ENCODE measurements at regions not wholly inside any gene's neighbourhood (a gene's known extent, or its start where the extent isn't known, plus 50 kb on each side); places are given as distances from the start of the nearest gene placed in this dataset.

DNA sequence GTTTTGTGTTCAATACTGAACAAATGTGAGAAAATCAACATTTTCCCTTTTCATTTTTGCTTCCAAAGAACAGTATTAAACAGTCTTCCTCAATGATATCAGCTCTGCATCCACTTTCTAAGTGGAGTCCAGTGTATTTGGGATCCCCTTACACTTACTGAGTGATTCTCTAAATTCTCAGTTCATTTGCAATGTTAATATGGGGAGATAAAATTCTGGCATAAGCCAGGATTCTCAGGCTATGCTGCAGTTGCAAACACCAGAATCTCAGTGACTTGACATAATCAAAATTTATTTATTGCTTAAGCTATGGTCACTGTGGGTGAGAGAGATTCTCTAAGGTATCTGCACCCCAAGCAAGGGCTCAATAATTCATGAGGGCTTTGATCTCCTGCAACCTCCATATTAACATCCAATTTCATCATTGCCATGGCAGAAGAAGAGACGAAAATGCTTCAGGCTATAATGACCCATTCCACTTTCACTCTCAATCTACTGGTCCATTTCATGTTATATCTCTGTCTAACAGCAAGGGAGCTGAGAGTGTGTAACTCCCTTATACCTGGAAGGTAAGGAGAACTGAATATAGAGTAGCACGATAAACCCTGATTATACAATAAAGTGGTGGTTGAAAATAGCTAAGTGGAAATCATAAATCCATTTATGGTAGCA is 64.1 kb upstream of the CARD18 start:
- BruUV-seq (replicated peaks): no TSS peak
- Histone ChIP-seq H3K27ac (ENCODE audit: low read length) (no peak overlapping the region; the same call in 1 of the 2 replicates), H3K27me3 (ENCODE audit: control insufficient read depth, insufficient read depth, low read length) (no peaks in the 10 kb centered on the region), H3K9me3 (ENCODE audit: control insufficient read depth, insufficient read depth, low read depth, low read length) (no peaks in the 10 kb centered on the region), H3K4me1 (ENCODE audit: control insufficient read depth, insufficient read depth, low read length) (peaks cover 20% of the 10 kb centered on the region; the same call in 1 of the 2 replicates), H3K4me3 (ENCODE audit: low read depth in 2 of 2, low read length in 2 of 2) (no peak overlapping the region), H3K36me3 (ENCODE audit: control insufficient read depth, insufficient read depth, low read length) (no peaks in the 10 kb centered on the region)
- CTCF ChIA-PET: no interaction called here
- POLR2A ChIA-PET: no interaction called here
- intact Hi-C loops (cut with micrococcal nuclease; ENCODE audit: unreplicated experiment) (no loop called here), in situ Hi-C loops (cut with HindIII; ENCODE audit: low pct_unique_long_range_greater_than_20kb, low sequenced_read_pairs) (no loop called here)
- TF ChIP-seq, protein P1, sequence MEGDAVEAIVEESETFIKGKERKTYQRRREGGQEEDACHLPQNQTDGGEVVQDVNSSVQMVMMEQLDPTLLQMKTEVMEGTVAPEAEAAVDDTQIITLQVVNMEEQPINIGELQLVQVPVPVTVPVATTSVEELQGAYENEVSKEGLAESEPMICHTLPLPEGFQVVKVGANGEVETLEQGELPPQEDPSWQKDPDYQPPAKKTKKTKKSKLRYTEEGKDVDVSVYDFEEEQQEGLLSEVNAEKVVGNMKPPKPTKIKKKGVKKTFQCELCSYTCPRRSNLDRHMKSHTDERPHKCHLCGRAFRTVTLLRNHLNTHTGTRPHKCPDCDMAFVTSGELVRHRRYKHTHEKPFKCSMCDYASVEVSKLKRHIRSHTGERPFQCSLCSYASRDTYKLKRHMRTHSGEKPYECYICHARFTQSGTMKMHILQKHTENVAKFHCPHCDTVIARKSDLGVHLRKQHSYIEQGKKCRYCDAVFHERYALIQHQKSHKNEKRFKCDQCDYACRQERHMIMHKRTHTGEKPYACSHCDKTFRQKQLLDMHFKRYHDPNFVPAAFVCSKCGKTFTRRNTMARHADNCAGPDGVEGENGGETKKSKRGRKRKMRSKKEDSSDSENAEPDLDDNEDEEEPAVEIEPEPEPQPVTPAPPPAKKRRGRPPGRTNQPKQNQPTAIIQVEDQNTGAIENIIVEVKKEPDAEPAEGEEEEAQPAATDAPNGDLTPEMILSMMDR (IDR thresholded peaks at IDR 0.05): no peak
- TF ChIP-seq SIN3A (IDR thresholded peaks at IDR 0.05; ENCODE audit: borderline replicate concordance, insufficient read depth, low read depth, low read length) (no peak), TCF7L2 (IDR thresholded peaks at IDR 0.05; ENCODE audit: low read depth, low read length) (no peak), POLR2AphosphoS5 (IDR thresholded peaks at IDR 0.05; ENCODE audit: low read depth, low read length) (no peak)
- TF ChIP-seq, protein P2, sequence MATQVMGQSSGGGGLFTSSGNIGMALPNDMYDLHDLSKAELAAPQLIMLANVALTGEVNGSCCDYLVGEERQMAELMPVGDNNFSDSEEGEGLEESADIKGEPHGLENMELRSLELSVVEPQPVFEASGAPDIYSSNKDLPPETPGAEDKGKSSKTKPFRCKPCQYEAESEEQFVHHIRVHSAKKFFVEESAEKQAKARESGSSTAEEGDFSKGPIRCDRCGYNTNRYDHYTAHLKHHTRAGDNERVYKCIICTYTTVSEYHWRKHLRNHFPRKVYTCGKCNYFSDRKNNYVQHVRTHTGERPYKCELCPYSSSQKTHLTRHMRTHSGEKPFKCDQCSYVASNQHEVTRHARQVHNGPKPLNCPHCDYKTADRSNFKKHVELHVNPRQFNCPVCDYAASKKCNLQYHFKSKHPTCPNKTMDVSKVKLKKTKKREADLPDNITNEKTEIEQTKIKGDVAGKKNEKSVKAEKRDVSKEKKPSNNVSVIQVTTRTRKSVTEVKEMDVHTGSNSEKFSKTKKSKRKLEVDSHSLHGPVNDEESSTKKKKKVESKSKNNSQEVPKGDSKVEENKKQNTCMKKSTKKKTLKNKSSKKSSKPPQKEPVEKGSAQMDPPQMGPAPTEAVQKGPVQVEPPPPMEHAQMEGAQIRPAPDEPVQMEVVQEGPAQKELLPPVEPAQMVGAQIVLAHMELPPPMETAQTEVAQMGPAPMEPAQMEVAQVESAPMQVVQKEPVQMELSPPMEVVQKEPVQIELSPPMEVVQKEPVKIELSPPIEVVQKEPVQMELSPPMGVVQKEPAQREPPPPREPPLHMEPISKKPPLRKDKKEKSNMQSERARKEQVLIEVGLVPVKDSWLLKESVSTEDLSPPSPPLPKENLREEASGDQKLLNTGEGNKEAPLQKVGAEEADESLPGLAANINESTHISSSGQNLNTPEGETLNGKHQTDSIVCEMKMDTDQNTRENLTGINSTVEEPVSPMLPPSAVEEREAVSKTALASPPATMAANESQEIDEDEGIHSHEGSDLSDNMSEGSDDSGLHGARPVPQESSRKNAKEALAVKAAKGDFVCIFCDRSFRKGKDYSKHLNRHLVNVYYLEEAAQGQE (IDR thresholded peaks at IDR 0.05; ENCODE audit: insufficient read depth in 1 of 2, low read depth in 2 of 2, low read length in 1 of 2): no peak
- DNase-seq (ENCODE audit: low read depth, low spot score) (no peak), ATAC-seq (no peak)

DNA sequence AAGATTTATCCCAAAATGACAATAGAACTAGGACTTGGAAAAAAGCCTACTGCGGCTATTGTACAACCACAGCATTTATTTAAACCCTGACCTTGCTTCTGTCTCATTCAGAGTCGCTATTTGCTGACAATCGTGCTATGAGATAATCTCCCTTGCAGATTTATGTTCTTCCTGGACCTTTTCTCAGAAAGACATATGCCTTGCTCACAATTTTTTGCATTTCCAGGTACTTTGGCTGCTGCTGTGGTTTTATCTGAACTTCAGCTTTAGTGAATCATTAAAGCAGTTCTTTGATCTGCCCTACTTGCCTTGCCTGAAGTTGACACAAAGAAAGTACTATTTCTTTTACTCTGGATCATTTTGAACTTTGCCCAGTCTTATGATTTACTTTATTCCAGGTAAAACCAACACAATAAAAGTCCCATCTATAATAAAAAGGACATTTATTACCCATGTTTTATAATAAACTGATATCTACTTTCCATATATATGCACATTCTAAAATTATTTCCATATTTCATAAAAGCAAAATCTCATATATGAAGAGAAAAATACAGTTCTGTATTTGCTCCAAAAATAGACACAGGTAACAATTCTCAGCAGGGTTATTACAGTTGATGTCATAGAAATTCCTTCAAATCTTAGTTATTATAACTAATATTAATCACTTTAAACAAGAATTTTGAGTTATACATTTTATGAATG is 63.4 kb upstream of the CARD18 start:
- no peak for DNase-seq (ENCODE audit: low read depth, low spot score)
- POLR2A ChIA-PET: no interaction called here
- CTCF ChIA-PET: no interaction called here
- no peak overlapping the region; the same call in 1 of the 2 replicates for H3K27ac ChIP-seq (ENCODE audit: low read length)
- no peak overlapping the region for H3K4me3 ChIP-seq (ENCODE audit: low read depth in 2 of 2, low read length in 2 of 2)
- no peaks in the 10 kb centered on the region for H3K27me3 ChIP-seq (ENCODE audit: control insufficient read depth, insufficient read depth, low read length)
- intact Hi-C loops (cut with micrococcal nuclease; ENCODE audit: unreplicated experiment): no loop called here
- no peak for TF ChIP-seq SIN3A (IDR thresholded peaks at IDR 0.05; ENCODE audit: borderline replicate concordance, insufficient read depth, low read depth, low read length)
- TF ChIP-seq TCF7L2 (IDR thresholded peaks at IDR 0.05; ENCODE audit: low read depth, low read length): peak; percentile 55; the same call in 1 of the 2 replicates
- H3K4me1 ChIP-seq (ENCODE audit: control insufficient read depth, insufficient read depth, low read length): peaks cover 20% of the 10 kb centered on the region; the same call in 1 of the 2 replicates
- H3K9me3 ChIP-seq (ENCODE audit: control insufficient read depth, insufficient read depth, low read depth, low read length): no peaks in the 10 kb centered on the region
- no TSS peak for BruUV-seq (replicated peaks)
- no peak for ATAC-seq
- in situ Hi-C loops (cut with HindIII; ENCODE audit: low pct_unique_long_range_greater_than_20kb, low sequenced_read_pairs): no loop called here
- no peaks in the 10 kb centered on the region for H3K36me3 ChIP-seq (ENCODE audit: control insufficient read depth, insufficient read depth, low read length)

DNA sequence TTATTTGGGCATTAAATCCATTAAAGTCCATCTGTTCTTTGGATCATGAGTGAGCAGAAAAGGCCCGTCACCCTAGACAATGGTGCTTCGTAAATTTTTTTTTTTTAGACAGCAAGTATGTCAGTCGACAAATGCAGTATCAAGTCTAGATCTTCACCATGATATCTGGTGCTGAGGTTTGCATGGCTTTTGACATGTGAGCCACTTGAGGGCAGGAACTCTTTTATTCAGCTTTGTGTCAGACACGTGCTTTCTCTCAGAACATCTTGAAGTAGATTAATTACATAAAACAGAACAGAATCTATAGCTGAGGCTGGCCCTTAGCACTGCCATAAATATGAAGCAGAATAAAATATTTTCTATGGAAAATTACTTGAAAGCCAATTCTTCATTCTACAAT is 62.9 kb upstream of the CARD18 start:
- no peak for DNase-seq (ENCODE audit: low read depth, low spot score)
- BruUV-seq (replicated peaks): no TSS peak
- in situ Hi-C loops (cut with HindIII; ENCODE audit: low pct_unique_long_range_greater_than_20kb, low sequenced_read_pairs): no loop called here

More for the DNA sequence above, 62.9 kb upstream of the CARD18 start:
- TF ChIP-seq, protein P1 (IDR thresholded peaks at IDR 0.05): no peak
- TF ChIP-seq TCF7L2 (IDR thresholded peaks at IDR 0.05; ENCODE audit: low read depth, low read length): no peak
- TF ChIP-seq, protein P2 (IDR thresholded peaks at IDR 0.05; ENCODE audit: insufficient read depth in 1 of 2, low read depth in 2 of 2, low read length in 1 of 2): no peak
- no peak for TF ChIP-seq SIN3A (IDR thresholded peaks at IDR 0.05; ENCODE audit: borderline replicate concordance, insufficient read depth, low read depth, low read length)
- TF ChIP-seq POLR2AphosphoS5 (IDR thresholded peaks at IDR 0.05; ENCODE audit: low read depth, low read length): no peak
- ATAC-seq: no peak
- Histone ChIP-seq H3K27me3 (ENCODE audit: control insufficient read depth, insufficient read depth, low read length) (no peaks in the 10 kb centered on the region), H3K27ac (ENCODE audit: low read length) (no peak overlapping the region; the same call in 1 of the 2 replicates), H3K4me3 (ENCODE audit: low read depth in 2 of 2, low read length in 2 of 2) (no peak overlapping the region), H3K9me3 (ENCODE audit: control insufficient read depth, insufficient read depth, low read depth, low read length) (no peaks in the 10 kb centered on the region), H3K4me1 (ENCODE audit: control insufficient read depth, insufficient read depth, low read length) (peaks cover 19% of the 10 kb centered on the region; the same call in 1 of the 2 replicates), H3K36me3 (ENCODE audit: control insufficient read depth, insufficient read depth, low read length) (no peaks in the 10 kb centered on the region)
- ChIA-PET CTCF (no interaction called here), POLR2A (no interaction called here)
- intact Hi-C loops (cut with micrococcal nuclease; ENCODE audit: unreplicated experiment): no loop called here
